GM12878 (cell line): ENCODE measurements at regions not wholly inside any gene's neighbourhood (a gene's known extent, or its start where the extent isn't known, plus 50 kb on each side); places are given as distances from the start of the nearest gene placed in this dataset.

Source experiments
- ATAC-seq: fragments of 200-7000 bp; cut with Tn5 transposase; 3 replicates; pipeline ENCODE4 v1.9.1; 2020; ENCODE audit warnings: mild to moderate bottlenecking, moderate library complexity
- BruUV-seq: library from RNA; stranded (reverse); fragments of 400-500 nt; replicated peaks from 2 replicates; lab custom pipeline; 2021; lab: Mats Ljungman, UMichigan
- CTCF ChIA-PET: fragments of 300-600 bp; sonication (Branson Sonifier 250); formaldehyde crosslinking; extraction: SDS; loops from one replicate; lab custom pipeline; 2021; ENCODE audit warnings: inconsistent platforms; lab: Yijun Ruan, JAX
- POLR2A ChIA-PET: fragments of 350-600 bp; formaldehyde crosslinking; extraction: SDS; loops from one replicate; lab custom pipeline; 2021; ENCODE audit warnings: inconsistent platforms; lab: Charles Lee
- RAD21 ChIA-PET: fragments of 300-600 bp; sonication (Branson Sonifier 250); formaldehyde crosslinking; loops from one replicate; lab custom pipeline; 2023; ENCODE audit warnings: antibody characterized with exemption; ENCODE audit not compliant: unreplicated experiment; lab: Charles Lee
- SMC1A ChIA-PET: fragments of 300-600 bp; sonication (Branson Sonifier 250); formaldehyde crosslinking; loops from one replicate; lab custom pipeline; 2023; ENCODE audit not compliant: unreplicated experiment, uncharacterized antibody; lab: Charles Lee
- DNase-seq: peaks from one replicate; pipeline ENCODE4 v3.0.0-alpha.2; 2011; ENCODE audit warnings: low read depth, low spot score
- FAIRE-seq: peaks from 3 replicates; lab custom pipeline; 2011; peaks lifted over from hg19 to GRCh38; lab: Jason Lieb, UNC
- H2AFZ ChIP-seq: 2 replicates; pipeline ENCODE4 v1.6.0; 2011; ENCODE audit warnings: low read depth, low read length, control low read depth; ENCODE audit not compliant: control insufficient read depth
- H3K27ac ChIP-seq: 2 replicates; pipeline ENCODE4 v1.5.1; 2011; ENCODE audit warnings: control low read depth; ENCODE audit not compliant: control insufficient read depth, insufficient read depth
- H3K27me3 ChIP-seq, 2 experiments: replicated peaks in 1 of 2; 2 replicates each; pipeline versions ENCODE4 v1.6.0 to v1.6.1; 2011; ENCODE audit warnings: low read length in 1 of 2; ENCODE audit not compliant: control insufficient read depth in 2 of 2, insufficient read depth in 2 of 2
- H3K36me3 ChIP-seq, 2 experiments: 2 replicates each; pipeline ENCODE4 v1.5.1; 2011; ENCODE audit warnings: low read length in 1 of 2; ENCODE audit not compliant: control insufficient read depth in 2 of 2, insufficient read depth in 2 of 2
- H3K4me1 ChIP-seq: 2 replicates; pipeline ENCODE4 v1.6.1; 2011; ENCODE audit warnings: mild to moderate bottlenecking, low read length, moderate library complexity, mixed read lengths; ENCODE audit not compliant: control insufficient read depth, insufficient read depth
- H3K4me2 ChIP-seq: 2 replicates; pipeline ENCODE4 v1.6.0; 2011; ENCODE audit warnings: control low read depth; ENCODE audit not compliant: control insufficient read depth, insufficient read depth
- H3K4me3 ChIP-seq: fragments of 200-600 bp; sonication (generic); 2 replicates; pipeline ENCODE4 v1.5.1; 2016
- H3K79me2 ChIP-seq: 2 replicates; pipeline ENCODE4 v1.6.0; 2011; ENCODE audit warnings: low read length; ENCODE audit not compliant: control insufficient read depth, insufficient read depth
- H3K9ac ChIP-seq: 2 replicates; pipeline ENCODE4 v1.8.0; 2011; ENCODE audit warnings: low read length, control low read depth, mixed read lengths; ENCODE audit not compliant: control insufficient read depth, insufficient read depth
- H3K9me3 ChIP-seq: replicated peaks from 3 replicates; pipeline ENCODE4 v1.5.1; 2011; ENCODE audit warnings: mild to moderate bottlenecking, low read length; ENCODE audit not compliant: control insufficient read depth, insufficient read depth
- H4K20me1 ChIP-seq: 2 replicates; pipeline ENCODE4 v1.6.0; 2011; ENCODE audit not compliant: control insufficient read depth, insufficient read depth
- CUX1 ChIP-seq: IDR thresholded peaks from 2 replicates; pipeline ENCODE4 v1.6.1; 2012; ENCODE audit warnings: improper control_type of control experiment, low read depth, low read length; ENCODE audit not compliant: insufficient replicate concordance
- E2F4 ChIP-seq: IDR thresholded peaks from 2 replicates; pipeline ENCODE4 v1.6.1; 2012; ENCODE audit warnings: low read depth, low read length, improper control_type of control experiment
- HDAC2 ChIP-seq: fragments of 200-600 bp; sonication (generic); IDR thresholded peaks from 2 replicates; pipeline ENCODE4 v1.6.1; 2017
- MTA2 ChIP-seq: fragments of 450-650 bp; IDR thresholded peaks from 2 replicates; pipeline ENCODE4 v1.6.1; 2016; ENCODE audit warnings: low read depth, mild to moderate bottlenecking, moderate library complexity
- MTA3 ChIP-seq: IDR thresholded peaks from 2 replicates; pipeline ENCODE4 v1.6.1; 2012; ENCODE audit warnings: low read length, inconsistent platforms, borderline replicate concordance
- NR2F1 ChIP-seq: fragments of 450-650 bp; conservative IDR thresholded peaks from 2 replicates; pipeline ENCODE4 v1.6.1; 2017; ENCODE audit warnings: mild to moderate bottlenecking
- SP1 ChIP-seq: IDR thresholded peaks from one replicate; pipeline ENCODE4 v1.6.1; 2011; ENCODE audit warnings: low read depth, low read length
- WGBS: methylation state at CpG from one replicate; pipeline ENCODE4 v1.1.6; 2016; ENCODE audit warnings: low lambda C conversion rate; ENCODE audit not compliant: insufficient replicate concordance, insufficient coverage; ENCODE audit errors: missing lambda C conversion rate; 5-methylcytosine and 5-hydroxymethylcytosine counted together
- in situ Hi-C: fragments of 300-500 bp; cut with MboI; formaldehyde crosslinking; loops from 9 replicates; pipeline ENCODE4 v1.14.3; 2018; ENCODE audit warnings: mixed read lengths
- intact Hi-C: fragments of 100-400 bp; cut with micrococcal nuclease; formaldehyde crosslinking; loops from one replicate; pipeline ENCODE4 v1.14.2; 2022; ENCODE audit not compliant: unreplicated experiment
- TF ChIP-seq, protein P1 (sequence below): fragments of 450-650 bp; IDR thresholded peaks from 2 replicates; pipeline ENCODE4 v1.6.1; 2018; ENCODE audit warnings: mild to moderate bottlenecking, low read depth, moderate library complexity; ENCODE audit not compliant: partially characterized antibody

DNA sequence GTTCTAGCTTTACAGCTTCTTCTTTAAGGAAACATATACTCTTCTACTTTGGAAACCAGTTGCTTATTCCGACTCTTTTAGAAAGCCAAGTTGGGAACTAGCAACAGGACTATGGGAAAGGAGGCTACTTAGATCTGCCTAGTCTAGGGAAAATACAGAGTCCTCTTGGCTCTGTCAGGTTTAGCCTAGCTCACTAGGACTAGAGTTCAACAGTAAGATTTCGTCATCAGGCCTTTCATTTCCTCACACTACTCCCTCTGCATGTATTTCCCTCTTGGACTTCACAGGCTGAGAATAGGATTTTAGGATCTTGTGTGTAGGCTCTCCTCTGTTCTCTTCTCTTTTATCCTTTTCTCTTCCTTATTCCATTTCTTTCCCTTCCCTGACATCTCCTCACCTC lies 409.8 kb downstream of the AR start:
- no peak overlapping the region for H3K9ac ChIP-seq
- no peaks in the 10 kb centered on the region for H3K4me1 ChIP-seq
- H2AFZ ChIP-seq: no peak overlapping the region
- no peak for ATAC-seq
- no peak overlapping the region for H3K27ac ChIP-seq
- intact Hi-C loops: no loop called here
- no peak for DNase-seq
- BruUV-seq: no TSS peak
- no peak overlapping the region for H3K4me3 ChIP-seq
- TF ChIP-seq E2F4: no peak
- CTCF ChIA-PET: no interaction called here
- WGBS: 0% methylated on average over 2 of the region's 2 CpGs
- H4K20me1 ChIP-seq: no peaks in the 10 kb centered on the region
- RAD21 ChIA-PET: no interaction called here
- H3K9me3 ChIP-seq: no peaks in the 10 kb centered on the region
- H3K4me2 ChIP-seq: no peak overlapping the region
- FAIRE-seq: no peak
- H3K27me3 ChIP-seq: no peaks in the 10 kb centered on the region
- SMC1A ChIA-PET: no interaction called here
- no peaks in the 10 kb centered on the region for H3K36me3 ChIP-seq
- in situ Hi-C loops: no loop called here
- no peaks in the 10 kb centered on the region for H3K79me2 ChIP-seq
- POLR2A ChIA-PET: no interaction called here

DNA sequence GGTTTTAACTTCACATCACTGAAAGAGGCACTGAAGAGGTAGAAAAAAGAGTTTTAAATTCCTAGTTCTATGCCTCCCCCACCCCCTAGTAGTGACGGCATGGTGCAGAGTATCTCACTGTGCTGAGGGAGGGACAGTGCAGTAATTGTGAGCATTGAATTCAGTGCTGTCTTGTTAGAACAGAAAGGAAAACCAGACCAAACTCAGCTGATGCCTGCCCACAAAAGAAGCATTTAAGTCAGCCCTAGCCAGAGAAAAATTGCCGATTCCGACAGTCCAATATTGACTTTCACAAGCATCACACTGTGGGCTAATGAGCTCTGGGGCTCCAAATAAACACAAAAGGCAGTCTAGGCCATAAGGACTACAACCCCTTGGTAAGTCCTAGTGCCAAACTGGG lies 417.7 kb downstream of the AR start:
- no peaks in the 10 kb centered on the region for H3K27me3 ChIP-seq
- BruUV-seq: no TSS peak
- DNase-seq: no peak
- intact Hi-C loops (no loop called here), in situ Hi-C loops (no loop called here)
- no peaks in the 10 kb centered on the region for H3K79me2 ChIP-seq
- H3K4me1 ChIP-seq: no peaks in the 10 kb centered on the region
- H2AFZ ChIP-seq: no peak overlapping the region
- POLR2A ChIA-PET: no interaction called here
- FAIRE-seq: no peak
- CTCF ChIA-PET: no interaction called here
- no peaks in the 10 kb centered on the region; the same call in 2 of the 3 replicates for H3K9me3 ChIP-seq
- H3K4me3 ChIP-seq: no peak overlapping the region
- no peak overlapping the region for H3K27ac ChIP-seq
- no peak for TF ChIP-seq NR2F1
- TF ChIP-seq, protein P1, sequence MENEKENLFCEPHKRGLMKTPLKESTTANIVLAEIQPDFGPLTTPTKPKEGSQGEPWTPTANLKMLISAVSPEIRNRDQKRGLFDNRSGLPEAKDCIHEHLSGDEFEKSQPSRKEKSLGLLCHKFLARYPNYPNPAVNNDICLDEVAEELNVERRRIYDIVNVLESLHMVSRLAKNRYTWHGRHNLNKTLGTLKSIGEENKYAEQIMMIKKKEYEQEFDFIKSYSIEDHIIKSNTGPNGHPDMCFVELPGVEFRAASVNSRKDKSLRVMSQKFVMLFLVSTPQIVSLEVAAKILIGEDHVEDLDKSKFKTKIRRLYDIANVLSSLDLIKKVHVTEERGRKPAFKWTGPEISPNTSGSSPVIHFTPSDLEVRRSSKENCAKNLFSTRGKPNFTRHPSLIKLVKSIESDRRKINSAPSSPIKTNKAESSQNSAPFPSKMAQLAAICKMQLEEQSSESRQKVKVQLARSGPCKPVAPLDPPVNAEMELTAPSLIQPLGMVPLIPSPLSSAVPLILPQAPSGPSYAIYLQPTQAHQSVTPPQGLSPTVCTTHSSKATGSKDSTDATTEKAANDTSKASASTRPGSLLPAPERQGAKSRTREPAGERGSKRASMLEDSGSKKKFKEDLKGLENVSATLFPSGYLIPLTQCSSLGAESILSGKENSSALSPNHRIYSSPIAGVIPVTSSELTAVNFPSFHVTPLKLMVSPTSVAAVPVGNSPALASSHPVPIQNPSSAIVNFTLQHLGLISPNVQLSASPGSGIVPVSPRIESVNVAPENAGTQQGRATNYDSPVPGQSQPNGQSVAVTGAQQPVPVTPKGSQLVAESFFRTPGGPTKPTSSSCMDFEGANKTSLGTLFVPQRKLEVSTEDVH: no peak
- TF ChIP-seq MTA2: no peak
- no peak for TF ChIP-seq SP1
- TF ChIP-seq CUX1: no peak
- no peak for TF ChIP-seq MTA3
- no peak for TF ChIP-seq HDAC2
- 60% methylated on average over 3 of the region's 3 CpGs for WGBS
- no peak for ATAC-seq
- no peaks in the 10 kb centered on the region for H4K20me1 ChIP-seq
- RAD21 ChIA-PET: no interaction called here
- no peak overlapping the region for H3K9ac ChIP-seq
- H3K36me3 ChIP-seq: no peaks in the 10 kb centered on the region
- no peak overlapping the region for H3K4me2 ChIP-seq
- SMC1A ChIA-PET: no interaction called here
